ENCODE measurements at regions not wholly inside any gene's neighbourhood (a gene's known extent, or its start where the extent isn't known, plus 50 kb on each side); places are given as distances from the start of the nearest gene placed in this dataset.

GRCh38 chr4:115648786-115649185 lies 535.4 kb upstream of the NDST4 start:
- DNase-seq (ENCODE audit: low spot score), result no peak
- Histone ChIP-seq H3K4me3 (no peak overlapping the region), H3K36me3 (no peaks in the 10 kb centered on the region), H3K27me3 (no peaks in the 10 kb centered on the region), H3K4me1 (no peaks in the 10 kb centered on the region), H3K27ac (no peak overlapping the region), H3K9me3 (no peaks in the 10 kb centered on the region)
- no peak for TF ChIP-seq CTCF (IDR thresholded peaks at IDR 0.05)

- Histone ChIP-seq H3K9me3 (no peaks in the 10 kb centered on the region), H3K27ac (no peak overlapping the region), H3K36me3 (no peaks in the 10 kb centered on the region), H3K4me3 (no peak overlapping the region), H3K27me3 (no peaks in the 10 kb centered on the region), H3K4me1 (no peaks in the 10 kb centered on the region)
- TF ChIP-seq CTCF (IDR thresholded peaks at IDR 0.05), result no peak
- no peak for DNase-seq (ENCODE audit: low spot score)
Observed at GRCh38 chr4:115629270-115629669, 515.9 kb upstream of the NDST4 start.

- TF ChIP-seq CTCF (IDR thresholded peaks at IDR 0.05), result no peak
- H3K27me3 ChIP-seq, result no peaks in the 10 kb centered on the region
- no peaks in the 10 kb centered on the region for H3K4me1 ChIP-seq
- no peak for DNase-seq (ENCODE audit: low spot score)
- no peak overlapping the region for H3K4me3 ChIP-seq
- no peak overlapping the region for H3K27ac ChIP-seq
- H3K36me3 ChIP-seq, result no peaks in the 10 kb centered on the region
- no peaks in the 10 kb centered on the region for H3K9me3 ChIP-seq
Observed at GRCh38 chr4:115609631-115610030, 496.2 kb upstream of the NDST4 start.

- Histone ChIP-seq H3K9me3 (no peaks in the 10 kb centered on the region), H3K27me3 (no peaks in the 10 kb centered on the region), H3K4me3 (no peak overlapping the region), H3K4me1 (no peaks in the 10 kb centered on the region), H3K36me3 (no peaks in the 10 kb centered on the region), H3K27ac (no peak overlapping the region)
- no peak for TF ChIP-seq CTCF (IDR thresholded peaks at IDR 0.05)
- DNase-seq (ENCODE audit: low spot score), result no peak
Observed at GRCh38 chr4:115607311-115607710, 493.9 kb upstream of the NDST4 start.

- TF ChIP-seq CTCF (IDR thresholded peaks at IDR 0.05), result no peak
- Histone ChIP-seq H3K27ac (no peak overlapping the region), H3K4me1 (no peaks in the 10 kb centered on the region), H3K36me3 (no peaks in the 10 kb centered on the region), H3K27me3 (no peaks in the 10 kb centered on the region), H3K9me3 (no peaks in the 10 kb centered on the region), H3K4me3 (no peak overlapping the region)
- no peak for DNase-seq (ENCODE audit: low spot score)
Observed at GRCh38 chr4:115596265-115597001, 483.0 kb upstream of the NDST4 start.

GRCh38 chr4:115580901-115581300 lies 467.5 kb upstream of the NDST4 start:
- no peak for TF ChIP-seq CTCF (IDR thresholded peaks at IDR 0.05)
- Histone ChIP-seq H3K36me3 (no peaks in the 10 kb centered on the region), H3K4me1 (no peaks in the 10 kb centered on the region), H3K27ac (no peak overlapping the region), H3K4me3 (no peak overlapping the region), H3K9me3 (no peaks in the 10 kb centered on the region), H3K27me3 (no peaks in the 10 kb centered on the region)
- DNase-seq (ENCODE audit: low spot score), result no peak

All from right atrium auricular region (tissue), 2 donors.